HCT116 (cell line): ENCODE measurements at regions not wholly inside any gene's neighbourhood (a gene's known extent, or its start where the extent isn't known, plus 50 kb on each side); places are given as distances from the start of the nearest gene placed in this dataset.

Source experiments
- ATAC-seq: fragments of 200-7000 bp; cut with Tn5 transposase; 2 replicates; pipeline ENCODE4 v1.9.1; 2020; ENCODE audit warnings: mild to moderate bottlenecking, moderate library complexity
- BruUV-seq: library from RNA; stranded (reverse); fragments of 400-500 nt; replicated peaks from 2 replicates; lab custom pipeline; 2021; lab: Mats Ljungman, UMichigan
- CTCF ChIA-PET: fragments of 300-600 bp; sonication (Branson Sonifier 250); formaldehyde crosslinking; loops from one replicate; lab custom pipeline; 2021; ENCODE audit warnings: antibody characterized with exemption; lab: Charles Lee
- POLR2A ChIA-PET: fragments of 300-600, 350-600 bp; sonication (Branson Sonifier 250); formaldehyde crosslinking; loops from one replicate; lab custom pipeline; 2021; ENCODE audit warnings: antibody characterized with exemption; lab: Charles Lee
- RAD21 ChIA-PET, 2 experiments: fragments of 300-600 bp; sonication (Branson Sonifier 250); formaldehyde crosslinking; loops; one replicate each; lab custom pipeline; 2023; ENCODE audit warnings: low total read pairs in 2 of 2; ENCODE audit not compliant: uncharacterized antibody in 2 of 2, unreplicated experiment in 2 of 2, low non-redundant PET in 1 of 2; lab: Charles Lee
- DNase-seq: peaks from one replicate; pipeline ENCODE4 v3.0.0-alpha.2; 2010; ENCODE audit warnings: low read depth, low spot score
- H2AFZ ChIP-seq: fragments of 200-600 bp; shearing (Covaris generic), sonication (generic); 2 replicates; pipeline ENCODE4 v1.6.1; 2017; ENCODE audit warnings: low read depth, mixed run types, mixed read lengths, antibody characterized with exemption, low read length; ENCODE audit not compliant: poor library complexity, severe bottlenecking
- H3K27ac ChIP-seq: 2 replicates; pipeline ENCODE4 v1.5.1; 2012; ENCODE audit warnings: low read depth, low read length
- H3K27me3 ChIP-seq: fragments of 200-600 bp; sonication (generic); 2 replicates; pipeline ENCODE4 v1.6.1; 2016; ENCODE audit warnings: mixed run types, low read length, mixed read lengths; ENCODE audit not compliant: insufficient read depth
- H3K36me3 ChIP-seq, 2 experiments: fragments of 200-500 bp in 1 of 2; fragments of 200-600 bp in 1 of 2; sonication (Bioruptor generic) in 1 of 2; sonication (generic) in 1 of 2; 2 replicates each; pipeline versions ENCODE4 v1.5.1 to v1.6.1; 2014 to 2016; ENCODE audit warnings: low read length in 2 of 2, inconsistent platforms in 1 of 2, mixed read lengths in 1 of 2, mixed run types in 1 of 2; ENCODE audit not compliant: insufficient read depth in 2 of 2, control insufficient read depth in 1 of 2
- H3K4me1 ChIP-seq, 2 experiments: fragments of 200-600 bp in 1 of 2; sonication (generic) in 1 of 2; 2 replicates each; pipeline versions ENCODE4 v1.5.1 to v1.6.1; 2012 to 2017; ENCODE audit warnings: low read length in 2 of 2, inconsistent platforms in 1 of 2, mild to moderate bottlenecking in 1 of 2, mixed read lengths in 1 of 2, mixed run types in 1 of 2, moderate library complexity in 1 of 2; ENCODE audit not compliant: insufficient read depth in 2 of 2, control insufficient read depth in 1 of 2
- H3K4me2 ChIP-seq: fragments of 200-600 bp; sonication (generic); 2 replicates; pipeline ENCODE4 v1.6.1; 2017; ENCODE audit warnings: mixed run types, low read length, mixed read lengths
- H3K4me3 ChIP-seq, 2 experiments: fragments of 200-600 bp in 1 of 2; sonication (generic) in 1 of 2; replicated peaks in 1 of 2; 2 replicates each; pipeline ENCODE4 v1.5.1; 2011 to 2016; ENCODE audit warnings: low read length in 2 of 2, control low read depth in 1 of 2, low read depth in 1 of 2, mild to moderate bottlenecking in 1 of 2, mixed read lengths in 1 of 2, mixed run types in 1 of 2
- H3K79me2 ChIP-seq: fragments of 200-600 bp; sonication (generic); 2 replicates; pipeline ENCODE4 v1.6.1; 2017; ENCODE audit warnings: mild to moderate bottlenecking, mixed run types, low read length, moderate library complexity, mixed read lengths; ENCODE audit not compliant: insufficient read depth
- H3K9ac ChIP-seq: fragments of 200-600 bp; sonication (generic); 2 replicates; pipeline ENCODE4 v1.6.1; 2016; ENCODE audit warnings: low read length, mixed read lengths
- H3K9me2 ChIP-seq: fragments of 200-600 bp; sonication (generic), shearing (Covaris generic); 2 replicates; pipeline ENCODE4 v1.6.1; 2017; ENCODE audit warnings: mixed run types, mild to moderate bottlenecking, moderate library complexity; ENCODE audit not compliant: insufficient read depth
- H3K9me3 ChIP-seq, 2 experiments: fragments of 200-500 bp in 1 of 2; fragments of 200-600 bp in 1 of 2; sonication (Bioruptor generic) in 1 of 2; sonication (generic) in 1 of 2; 2 replicates each; pipeline ENCODE4 v1.6.1; 2014 to 2017; ENCODE audit warnings: low read length in 2 of 2, mixed read lengths in 2 of 2, inconsistent platforms in 1 of 2, low read depth in 1 of 2, mild to moderate bottlenecking in 1 of 2, mixed run types in 1 of 2, moderate library complexity in 1 of 2; ENCODE audit not compliant: control insufficient read depth in 1 of 2, insufficient read depth in 1 of 2
- H4K20me1 ChIP-seq: fragments of 200-600 bp; sonication (generic), shearing (Covaris generic); 2 replicates; pipeline ENCODE4 v1.6.1; 2017; ENCODE audit warnings: mixed run types, mild to moderate bottlenecking, moderate library complexity; ENCODE audit not compliant: insufficient read depth
- CBX3 ChIP-seq: IDR thresholded peaks from 2 replicates; pipeline ENCODE4 v1.6.1; 2012; ENCODE audit warnings: low read depth
- CEBPB ChIP-seq: IDR thresholded peaks from 2 replicates; pipeline ENCODE4 v1.6.1; 2012; ENCODE audit warnings: low read depth
- EGR1 ChIP-seq: IDR thresholded peaks from 2 replicates; pipeline ENCODE4 v1.6.1; 2012; ENCODE audit warnings: low read depth
- FOSL1 ChIP-seq: IDR thresholded peaks from 2 replicates; pipeline ENCODE4 v1.6.1; 2012; ENCODE audit warnings: low read depth
- POLR2A ChIP-seq: IDR thresholded peaks from 2 replicates; pipeline ENCODE4 v1.7.0; 2011; ENCODE audit warnings: borderline replicate concordance; ENCODE audit not compliant: insufficient read depth, insufficient read length; ENCODE audit errors: extremely low read depth
- POLR2AphosphoS5 ChIP-seq: IDR thresholded peaks from 2 replicates; pipeline ENCODE4 v1.6.1; 2011; ENCODE audit warnings: mild to moderate bottlenecking, low read depth, low read length, moderate library complexity
- RAD21 ChIP-seq: IDR thresholded peaks from 2 replicates; pipeline ENCODE4 v1.6.1; 2012; ENCODE audit warnings: low read depth, mild to moderate bottlenecking
- SIN3A ChIP-seq: IDR thresholded peaks from 2 replicates; pipeline ENCODE4 v1.6.1; 2012; ENCODE audit warnings: low read depth
- SP1 ChIP-seq: IDR thresholded peaks from 2 replicates; pipeline ENCODE4 v1.6.1; 2012; ENCODE audit warnings: low read depth
- SRF ChIP-seq: IDR thresholded peaks from 2 replicates; pipeline ENCODE4 v1.6.1; 2012; ENCODE audit warnings: low read depth
- TCF7L2 ChIP-seq: IDR thresholded peaks from 2 replicates; pipeline ENCODE4 v1.7.0; 2011; ENCODE audit warnings: borderline replicate concordance, inconsistent platforms; ENCODE audit not compliant: insufficient read depth, insufficient read length; ENCODE audit errors: extremely low read depth
- YY1 ChIP-seq: IDR thresholded peaks from 2 replicates; pipeline ENCODE4 v1.6.1; 2011; ENCODE audit warnings: low read length, low read depth, moderate library complexity, mild to moderate bottlenecking; ENCODE audit not compliant: insufficient replicate concordance; ENCODE audit errors: extremely low read depth
- ZFX ChIP-seq: fragments of 450-650 bp; IDR thresholded peaks from 2 replicates; pipeline ENCODE4 v1.6.1; 2017
- intact Hi-C: fragments of 100-400 bp; cut with micrococcal nuclease; formaldehyde crosslinking; loops from 2 replicates; pipeline ENCODE4 v1.10.0; 2022
- TF ChIP-seq, protein P1 (sequence below): IDR thresholded peaks from 2 replicates; pipeline ENCODE4 v1.6.1; 2012
- TF ChIP-seq, protein P2 (sequence below): IDR thresholded peaks from 2 replicates; pipeline ENCODE4 v1.6.1; 2012
- TF ChIP-seq, protein P3 (sequence below), 3 experiments: fragments of 200-600 bp in 1 of 3; sonication (generic) in 1 of 3; IDR thresholded peaks in 2 of 3; conservative IDR thresholded peaks in 1 of 3; 2 replicates each; pipeline ENCODE4 v1.5.1; 2012 to 2017; ENCODE audit warnings: low read depth in 2 of 3, low read length in 2 of 3, antibody characterized with exemption in 1 of 3, borderline replicate concordance in 1 of 3, control low read depth in 1 of 3, mild to moderate bottlenecking in 1 of 3, mixed read lengths in 1 of 3, mixed run types in 1 of 3, moderate library complexity in 1 of 3; ENCODE audit not compliant: insufficient read depth in 1 of 3
- TF ChIP-seq, protein P4 (sequence below): IDR thresholded peaks from 2 replicates; pipeline ENCODE4 v1.6.1; 2011; ENCODE audit warnings: mild to moderate bottlenecking, low read length, moderate library complexity; ENCODE audit not compliant: insufficient replicate concordance; ENCODE audit errors: extremely low read depth
- TF ChIP-seq, protein P5 (sequence below): IDR thresholded peaks from 2 replicates; pipeline ENCODE4 v1.6.1; 2012; ENCODE audit warnings: low read depth

DNA sequence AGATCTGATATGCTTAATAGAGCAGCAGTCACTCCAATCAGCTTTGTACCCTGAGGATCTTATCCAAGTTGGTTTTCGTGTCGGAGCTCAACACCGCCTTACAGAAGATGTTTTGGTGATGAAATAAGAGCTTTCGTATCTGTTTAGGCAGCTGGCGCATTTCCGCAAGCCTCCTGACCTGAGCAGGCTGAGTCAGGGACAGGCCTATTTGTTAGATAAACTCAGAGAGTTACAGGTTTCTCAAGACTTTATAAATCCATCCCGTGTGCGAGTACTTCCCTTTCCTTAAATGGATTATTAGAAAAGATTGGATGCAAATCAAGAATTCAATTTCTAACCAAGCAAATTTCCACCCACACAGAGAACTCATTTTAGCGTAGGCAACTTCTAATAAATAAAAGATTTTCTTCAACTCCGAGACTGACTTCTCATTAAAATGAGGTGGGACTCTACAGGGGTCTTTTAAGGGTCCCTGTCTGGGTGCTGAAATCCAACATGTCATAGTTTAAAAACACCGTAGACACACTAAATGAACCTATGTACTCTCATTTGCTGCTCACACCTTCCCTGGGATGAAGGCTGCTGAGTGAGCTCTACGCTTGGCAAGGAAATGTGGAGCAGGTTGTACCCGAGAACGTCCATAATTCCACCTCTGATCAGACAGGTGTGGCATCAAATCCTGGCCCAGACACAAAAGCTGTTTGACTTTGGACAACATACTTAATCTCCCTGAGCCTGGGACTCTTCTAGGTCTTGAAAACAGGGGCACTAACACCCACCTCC is 106.9 kb upstream of the F3 start:
- no peak for ATAC-seq
- Histone ChIP-seq H3K79me2 (no peaks in the 10 kb centered on the region), H3K27me3 (no peaks in the 10 kb centered on the region), H3K9ac (peak overlapping the region; percentile 32; the same call in 1 of the 2 replicates), H3K9me2 (no peaks in the 10 kb centered on the region), H2AFZ (no peak overlapping the region), H3K4me3 (no peak overlapping the region), H4K20me1 (no peaks in the 10 kb centered on the region), H3K27ac (peak overlapping the region; percentile 50), H3K4me1 (peaks cover 15 to 61% of the 10 kb centered on the region in 2 experiments), H3K36me3 (no peaks in the 10 kb centered on the region), H3K9me3 (no peaks in the 10 kb centered on the region), H3K4me2 (0 out of 2 replicates have a peak overlapping the region, but pooled peaks have one; percentile 14)
- ChIA-PET RAD21 (no interaction called here), POLR2A (no interaction called here), CTCF (no interaction called here)
- TF ChIP-seq, protein P1, sequence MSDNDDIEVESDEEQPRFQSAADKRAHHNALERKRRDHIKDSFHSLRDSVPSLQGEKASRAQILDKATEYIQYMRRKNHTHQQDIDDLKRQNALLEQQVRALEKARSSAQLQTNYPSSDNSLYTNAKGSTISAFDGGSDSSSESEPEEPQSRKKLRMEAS: no peak
- TF ChIP-seq, protein P2, sequence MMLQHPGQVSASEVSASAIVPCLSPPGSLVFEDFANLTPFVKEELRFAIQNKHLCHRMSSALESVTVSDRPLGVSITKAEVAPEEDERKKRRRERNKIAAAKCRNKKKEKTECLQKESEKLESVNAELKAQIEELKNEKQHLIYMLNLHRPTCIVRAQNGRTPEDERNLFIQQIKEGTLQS: no peak
- TF ChIP-seq SIN3A (no peak), SP1 (no peak), SRF (no peak), CBX3 (no peak), TCF7L2 (no peak), FOSL1 (no peak), YY1 (no peak), EGR1 (no peak), POLR2A (no peak), CEBPB (no peak), ZFX (no peak), POLR2AphosphoS5 (no peak), RAD21 (no peak)
- TF ChIP-seq, protein P3, sequence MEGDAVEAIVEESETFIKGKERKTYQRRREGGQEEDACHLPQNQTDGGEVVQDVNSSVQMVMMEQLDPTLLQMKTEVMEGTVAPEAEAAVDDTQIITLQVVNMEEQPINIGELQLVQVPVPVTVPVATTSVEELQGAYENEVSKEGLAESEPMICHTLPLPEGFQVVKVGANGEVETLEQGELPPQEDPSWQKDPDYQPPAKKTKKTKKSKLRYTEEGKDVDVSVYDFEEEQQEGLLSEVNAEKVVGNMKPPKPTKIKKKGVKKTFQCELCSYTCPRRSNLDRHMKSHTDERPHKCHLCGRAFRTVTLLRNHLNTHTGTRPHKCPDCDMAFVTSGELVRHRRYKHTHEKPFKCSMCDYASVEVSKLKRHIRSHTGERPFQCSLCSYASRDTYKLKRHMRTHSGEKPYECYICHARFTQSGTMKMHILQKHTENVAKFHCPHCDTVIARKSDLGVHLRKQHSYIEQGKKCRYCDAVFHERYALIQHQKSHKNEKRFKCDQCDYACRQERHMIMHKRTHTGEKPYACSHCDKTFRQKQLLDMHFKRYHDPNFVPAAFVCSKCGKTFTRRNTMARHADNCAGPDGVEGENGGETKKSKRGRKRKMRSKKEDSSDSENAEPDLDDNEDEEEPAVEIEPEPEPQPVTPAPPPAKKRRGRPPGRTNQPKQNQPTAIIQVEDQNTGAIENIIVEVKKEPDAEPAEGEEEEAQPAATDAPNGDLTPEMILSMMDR (IDR thresholded peaks at IDR 0.05 in 2 of 3, conservative IDR thresholded peaks at IDR 0.05 in 1 of 3; ENCODE audit: borderline replicate concordance in 1 of 3, insufficient read depth in 1 of 3, low read depth in 2 of 3, low read length in 2 of 3): no peak
- TF ChIP-seq, protein P4, sequence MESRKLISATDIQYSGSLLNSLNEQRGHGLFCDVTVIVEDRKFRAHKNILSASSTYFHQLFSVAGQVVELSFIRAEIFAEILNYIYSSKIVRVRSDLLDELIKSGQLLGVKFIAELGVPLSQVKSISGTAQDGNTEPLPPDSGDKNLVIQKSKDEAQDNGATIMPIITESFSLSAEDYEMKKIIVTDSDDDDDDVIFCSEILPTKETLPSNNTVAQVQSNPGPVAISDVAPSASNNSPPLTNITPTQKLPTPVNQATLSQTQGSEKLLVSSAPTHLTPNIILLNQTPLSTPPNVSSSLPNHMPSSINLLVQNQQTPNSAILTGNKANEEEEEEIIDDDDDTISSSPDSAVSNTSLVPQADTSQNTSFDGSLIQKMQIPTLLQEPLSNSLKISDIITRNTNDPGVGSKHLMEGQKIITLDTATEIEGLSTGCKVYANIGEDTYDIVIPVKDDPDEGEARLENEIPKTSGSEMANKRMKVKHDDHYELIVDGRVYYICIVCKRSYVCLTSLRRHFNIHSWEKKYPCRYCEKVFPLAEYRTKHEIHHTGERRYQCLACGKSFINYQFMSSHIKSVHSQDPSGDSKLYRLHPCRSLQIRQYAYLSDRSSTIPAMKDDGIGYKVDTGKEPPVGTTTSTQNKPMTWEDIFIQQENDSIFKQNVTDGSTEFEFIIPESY: no peak
- TF ChIP-seq, protein P5, sequence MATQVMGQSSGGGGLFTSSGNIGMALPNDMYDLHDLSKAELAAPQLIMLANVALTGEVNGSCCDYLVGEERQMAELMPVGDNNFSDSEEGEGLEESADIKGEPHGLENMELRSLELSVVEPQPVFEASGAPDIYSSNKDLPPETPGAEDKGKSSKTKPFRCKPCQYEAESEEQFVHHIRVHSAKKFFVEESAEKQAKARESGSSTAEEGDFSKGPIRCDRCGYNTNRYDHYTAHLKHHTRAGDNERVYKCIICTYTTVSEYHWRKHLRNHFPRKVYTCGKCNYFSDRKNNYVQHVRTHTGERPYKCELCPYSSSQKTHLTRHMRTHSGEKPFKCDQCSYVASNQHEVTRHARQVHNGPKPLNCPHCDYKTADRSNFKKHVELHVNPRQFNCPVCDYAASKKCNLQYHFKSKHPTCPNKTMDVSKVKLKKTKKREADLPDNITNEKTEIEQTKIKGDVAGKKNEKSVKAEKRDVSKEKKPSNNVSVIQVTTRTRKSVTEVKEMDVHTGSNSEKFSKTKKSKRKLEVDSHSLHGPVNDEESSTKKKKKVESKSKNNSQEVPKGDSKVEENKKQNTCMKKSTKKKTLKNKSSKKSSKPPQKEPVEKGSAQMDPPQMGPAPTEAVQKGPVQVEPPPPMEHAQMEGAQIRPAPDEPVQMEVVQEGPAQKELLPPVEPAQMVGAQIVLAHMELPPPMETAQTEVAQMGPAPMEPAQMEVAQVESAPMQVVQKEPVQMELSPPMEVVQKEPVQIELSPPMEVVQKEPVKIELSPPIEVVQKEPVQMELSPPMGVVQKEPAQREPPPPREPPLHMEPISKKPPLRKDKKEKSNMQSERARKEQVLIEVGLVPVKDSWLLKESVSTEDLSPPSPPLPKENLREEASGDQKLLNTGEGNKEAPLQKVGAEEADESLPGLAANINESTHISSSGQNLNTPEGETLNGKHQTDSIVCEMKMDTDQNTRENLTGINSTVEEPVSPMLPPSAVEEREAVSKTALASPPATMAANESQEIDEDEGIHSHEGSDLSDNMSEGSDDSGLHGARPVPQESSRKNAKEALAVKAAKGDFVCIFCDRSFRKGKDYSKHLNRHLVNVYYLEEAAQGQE: no peak
- BruUV-seq: no TSS peak
- intact Hi-C loops: no loop called here
- DNase-seq: no peak
